BE2C (cell line): ENCODE measurements at regions not wholly inside any gene's neighbourhood (a gene's known extent, or its start where the extent isn't known, plus 50 kb on each side); places are given as distances from the start of the nearest gene placed in this dataset.
"Not testable (repeated sequence)": the region's sequence is repeated elsewhere in the genome, so short reads cannot be mapped to it uniquely, and the experiment has no call there.

ENCODE experiments used
- DNase-seq: peaks from one replicate; pipeline ENCODE4 v3.0.0-alpha.2; 2020
- H3K27me3 ChIP-seq: fragments of 250-450 bp; sonication (Bioruptor Pico); 2 replicates; pipeline ENCODE4 v1.5.1; 2020; ENCODE audit warnings: mild to moderate bottlenecking
- H3K36me3 ChIP-seq: fragments of 250-450 bp; sonication (Bioruptor Pico); 2 replicates; pipeline ENCODE4 v1.5.1; 2020; ENCODE audit warnings: mild to moderate bottlenecking
- H3K4me1 ChIP-seq: fragments of 250-450 bp; sonication (Bioruptor Pico); 2 replicates; pipeline ENCODE4 v1.5.1; 2020
- H3K4me3 ChIP-seq: 2 replicates; pipeline ENCODE4 v1.5.1; 2011; ENCODE audit warnings: low read depth, low read length
- H3K9me3 ChIP-seq: fragments of 250-450 bp; sonication (Bioruptor Pico); 2 replicates; pipeline ENCODE4 v1.5.1; 2020
- TF ChIP-seq, protein P1 (sequence below): IDR thresholded peaks from 2 replicates; pipeline ENCODE4 v1.5.1; 2012; ENCODE audit warnings: mild to moderate bottlenecking, low read depth, low read length

- peaks cover 4% of the 10 kb centered on the region; the same call in 1 of the 2 replicates for H3K4me1 ChIP-seq
- DNase-seq, result no peak
- TF ChIP-seq, protein P1, sequence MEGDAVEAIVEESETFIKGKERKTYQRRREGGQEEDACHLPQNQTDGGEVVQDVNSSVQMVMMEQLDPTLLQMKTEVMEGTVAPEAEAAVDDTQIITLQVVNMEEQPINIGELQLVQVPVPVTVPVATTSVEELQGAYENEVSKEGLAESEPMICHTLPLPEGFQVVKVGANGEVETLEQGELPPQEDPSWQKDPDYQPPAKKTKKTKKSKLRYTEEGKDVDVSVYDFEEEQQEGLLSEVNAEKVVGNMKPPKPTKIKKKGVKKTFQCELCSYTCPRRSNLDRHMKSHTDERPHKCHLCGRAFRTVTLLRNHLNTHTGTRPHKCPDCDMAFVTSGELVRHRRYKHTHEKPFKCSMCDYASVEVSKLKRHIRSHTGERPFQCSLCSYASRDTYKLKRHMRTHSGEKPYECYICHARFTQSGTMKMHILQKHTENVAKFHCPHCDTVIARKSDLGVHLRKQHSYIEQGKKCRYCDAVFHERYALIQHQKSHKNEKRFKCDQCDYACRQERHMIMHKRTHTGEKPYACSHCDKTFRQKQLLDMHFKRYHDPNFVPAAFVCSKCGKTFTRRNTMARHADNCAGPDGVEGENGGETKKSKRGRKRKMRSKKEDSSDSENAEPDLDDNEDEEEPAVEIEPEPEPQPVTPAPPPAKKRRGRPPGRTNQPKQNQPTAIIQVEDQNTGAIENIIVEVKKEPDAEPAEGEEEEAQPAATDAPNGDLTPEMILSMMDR, result no peak
- no peaks in the 10 kb centered on the region for H3K36me3 ChIP-seq
- no peaks in the 10 kb centered on the region for H3K27me3 ChIP-seq
- H3K4me3 ChIP-seq, result no peak overlapping the region
- no peaks in the 10 kb centered on the region for H3K9me3 ChIP-seq
These were observed 50.7 kb upstream of the SYNDIG1 start for GRCh38 chr20:24418731-24419130.

- TF ChIP-seq, protein P1, result no peak
- H3K4me3 ChIP-seq, result no peak overlapping the region
- H3K4me1 ChIP-seq, result peaks cover 4% of the 10 kb centered on the region; the same call in 1 of the 2 replicates
- H3K27me3 ChIP-seq, result no peaks in the 10 kb centered on the region
- no peaks in the 10 kb centered on the region for H3K9me3 ChIP-seq
- no peaks in the 10 kb centered on the region for H3K36me3 ChIP-seq
- DNase-seq, result no peak
These were observed 51.9 kb upstream of the SYNDIG1 start for GRCh38 chr20:24417485-24417884.

- H3K36me3 ChIP-seq, H3K27me3 ChIP-seq, H3K4me3 ChIP-seq, DNase-seq, H3K9me3 ChIP-seq, H3K4me1 ChIP-seq: not testable (repeated sequence)
These were observed 54.0 kb upstream of the SYNDIG1 start for GRCh38 chr20:24415444-24415843.

DNA sequence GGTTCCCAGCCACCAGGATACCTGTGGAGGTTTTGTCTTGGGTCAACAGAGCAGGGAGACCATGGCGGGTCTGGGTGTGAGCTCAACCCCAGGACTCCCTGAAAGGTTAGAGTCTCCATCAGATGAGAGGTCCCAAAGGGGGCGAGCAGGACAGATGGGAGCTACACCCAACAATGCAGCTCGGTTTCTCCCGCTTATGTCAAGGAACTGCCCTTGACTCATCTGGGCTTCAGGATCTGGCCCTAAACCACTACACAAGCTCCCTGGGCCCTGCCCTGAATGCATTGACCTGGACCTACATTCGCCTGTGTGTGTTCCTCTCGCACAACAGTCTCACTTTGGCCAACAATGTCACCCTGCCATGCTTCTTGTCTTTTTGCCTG lies 57.6 kb upstream of the SYNDIG1 start:
- Histone ChIP-seq H3K4me1 (no peaks in the 10 kb centered on the region), H3K27me3 (no peaks in the 10 kb centered on the region), H3K36me3 (no peaks in the 10 kb centered on the region), H3K9me3 (no peaks in the 10 kb centered on the region), H3K4me3 (no peak overlapping the region)
- TF ChIP-seq, protein P1, result no peak
- DNase-seq, result no peak

DNA sequence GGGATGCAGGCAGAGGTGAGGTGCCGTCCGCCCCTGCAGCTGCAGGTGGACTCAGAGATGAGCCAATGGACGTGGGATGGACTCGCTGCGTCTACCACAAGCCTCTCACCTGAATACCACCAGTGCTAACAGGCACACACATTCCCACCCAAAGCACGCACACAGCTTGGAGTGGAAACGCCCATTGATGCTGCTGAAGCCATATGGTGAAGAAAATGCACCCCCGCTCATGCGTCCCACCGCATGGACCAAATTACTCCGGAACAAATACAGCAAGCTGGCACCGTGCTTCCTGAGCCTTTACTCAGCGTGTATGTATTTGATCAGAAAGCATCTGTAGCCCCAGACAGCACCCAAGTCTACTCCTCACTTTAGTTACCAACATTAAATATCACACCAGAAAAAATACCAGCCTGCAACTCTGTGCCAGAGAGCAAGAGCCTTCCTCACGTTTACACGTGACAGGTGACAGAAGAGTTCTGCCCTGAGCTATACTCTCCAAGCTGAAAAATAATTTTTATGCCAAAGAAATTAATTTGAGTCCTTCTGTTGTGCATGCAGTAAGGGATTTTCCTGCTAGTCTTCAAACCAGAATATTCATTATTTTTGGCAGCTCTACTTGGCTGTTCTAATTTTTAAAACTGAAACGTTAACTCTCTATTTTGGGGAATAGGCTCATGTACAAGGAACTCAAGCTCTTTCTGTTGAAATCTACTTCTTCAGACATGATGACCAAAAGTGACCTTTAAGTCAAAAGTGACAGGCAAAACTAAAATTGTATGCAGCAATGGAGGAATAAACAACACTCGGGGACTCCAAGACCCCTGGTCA lies 58.2 kb upstream of the SYNDIG1 start:
- Histone ChIP-seq H3K27me3 (no peaks in the 10 kb centered on the region), H3K9me3 (no peaks in the 10 kb centered on the region), H3K4me3 (no peak overlapping the region), H3K4me1 (no peaks in the 10 kb centered on the region), H3K36me3 (no peaks in the 10 kb centered on the region)
- TF ChIP-seq, protein P1, result no peak
- DNase-seq, result no peak

DNA sequence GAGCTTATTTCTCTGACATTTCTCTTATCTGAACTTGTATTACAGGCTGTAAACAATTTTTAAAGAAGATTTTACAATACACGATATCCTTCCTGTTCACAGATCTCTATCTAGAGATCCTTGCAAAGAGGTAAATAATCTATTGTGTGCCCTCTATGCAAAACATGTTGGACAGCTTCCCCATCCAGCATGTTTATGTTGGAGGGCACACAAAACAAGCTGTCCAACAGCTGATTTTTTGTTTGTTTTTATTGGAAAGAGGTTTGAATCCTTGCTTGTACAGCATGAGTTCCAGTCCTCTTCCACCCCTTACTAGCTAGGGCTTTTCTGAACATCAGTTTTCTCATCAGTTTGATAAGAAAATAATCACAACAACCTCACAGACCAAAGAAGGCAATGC lies 62.3 kb upstream of the SYNDIG1 start:
- no peaks in the 10 kb centered on the region for H3K9me3 ChIP-seq
- no peak overlapping the region for H3K4me3 ChIP-seq
- no peaks in the 10 kb centered on the region; the same call in 1 of the 2 replicates for H3K27me3 ChIP-seq
- TF ChIP-seq, protein P1, result no peak
- no peaks in the 10 kb centered on the region for H3K36me3 ChIP-seq
- no peaks in the 10 kb centered on the region for H3K4me1 ChIP-seq
- DNase-seq, result no peak
